ENCODE measurements at regions not wholly inside any gene's neighbourhood (a gene's known extent, or its start where the extent isn't known, plus 50 kb on each side); places are given as distances from the start of the nearest gene placed in this dataset.

- no peak for TF ChIP-seq ETS1 (IDR thresholded peaks at IDR 0.05)
Observed at GRCh38 chr2:226142463-226142862, 657.2 kb downstream of the IRS1 start (continued).

GRCh38 chr2:226140594-226140993 lies 659.0 kb downstream of the IRS1 start:
- Histone ChIP-seq H3F3A (replicated peaks; ENCODE audit: low read depth) (no peaks in the 10 kb centered on the region), H3K27me3 (ENCODE audit: insufficient read depth) (no peaks in the 10 kb centered on the region), H3K36me3 (ENCODE audit: insufficient read depth) (no peaks in the 10 kb centered on the region), H4K20me1 (replicated peaks; ENCODE audit: insufficient read depth) (no peaks in the 10 kb centered on the region), H3K79me2 (replicated peaks; ENCODE audit: insufficient read depth) (no peaks in the 10 kb centered on the region), H3K4me2 (no peak overlapping the region), H2AFZ (no peak overlapping the region), H3K4me3 (no peak overlapping the region), H3K27ac (ENCODE audit: low read depth) (no peak overlapping the region), H3K4me1 (ENCODE audit: insufficient read depth) (no peaks in the 10 kb centered on the region), H3K9me2 (ENCODE audit: insufficient read depth) (no peaks in the 10 kb centered on the region)
- H3K4me3 Mint-ChIP-seq, result no peak overlapping the region
- ATAC-seq (no peak), DNase-seq (ENCODE audit: low spot score) (no peak)
- no peak overlapping the region for H3K27ac Mint-ChIP-seq
- H3K9me3 Mint-ChIP-seq, result no peaks in the 10 kb centered on the region
- H3K27me3 Mint-ChIP-seq (ENCODE audit: insufficient read depth, low read depth, poor library complexity), result no peaks in the 10 kb centered on the region
- H3K4me1 Mint-ChIP-seq, result no peaks in the 10 kb centered on the region
- TF ChIP-seq EZH2phosphoT487 (IDR thresholded peaks at IDR 0.05; ENCODE audit: unreplicated experiment), result no peak
- no peak for TF ChIP-seq STAT1 (IDR thresholded peaks at IDR 0.05; ENCODE audit: unreplicated experiment)
- no peak for TF ChIP-seq ZNF462 (CRISPR knock-in tag; IDR thresholded peaks at IDR 0.05)
- TF ChIP-seq ZNF114 (CRISPR knock-in tag; IDR thresholded peaks at IDR 0.05), result no peak
- no peak for TF ChIP-seq NANOG (IDR thresholded peaks at IDR 0.05; ENCODE audit: borderline replicate concordance)
- TF ChIP-seq ETS1 (IDR thresholded peaks at IDR 0.05), result no peak
- no peak for TF ChIP-seq EZH2 (IDR thresholded peaks at IDR 0.05; ENCODE audit: low read depth, unreplicated experiment)
- no peak for TF ChIP-seq POLR2AphosphoS5 (IDR thresholded peaks at IDR 0.05; ENCODE audit: low read depth)
- no peak for TF ChIP-seq CTCF (conservative IDR thresholded peaks at IDR 0.05; ENCODE audit: low read depth in 2 of 2)
- TF ChIP-seq CREB1 (CRISPR knock-in tag; IDR thresholded peaks at IDR 0.05; ENCODE audit: low read depth), result no peak
- TF ChIP-seq ZNF331 (CRISPR knock-in tag; IDR thresholded peaks at IDR 0.05; ENCODE audit: low read depth), result no peak
- H3K36me3 Mint-ChIP-seq (ENCODE audit: low read depth), result no peaks in the 10 kb centered on the region
